ENCODE measurements at regions not wholly inside any gene's neighbourhood (a gene's known extent, or its start where the extent isn't known, plus 50 kb on each side); places are given as distances from the start of the nearest gene placed in this dataset.

- DNase-seq, result no peak
Observed at GRCh38 chr13:89783221-89783755, 1564.2 kb upstream of the MIR17HG start.

GRCh38 chr13:89784161-89784809, 1563.2 kb upstream of the MIR17HG start:
- no peak for DNase-seq

- no peak for DNase-seq
Observed at GRCh38 chr13:89786531-89786930, 1561.0 kb upstream of the MIR17HG start.

- DNase-seq, result no peak
Observed at GRCh38 chr13:89790696-89791095, 1556.8 kb upstream of the MIR17HG start.

GRCh38 chr13:89791971-89792630, 1555.4 kb upstream of the MIR17HG start:
- DNase-seq, result no peak

GRCh38 chr13:89796196-89796595, 1551.3 kb upstream of the MIR17HG start:
- no peak for DNase-seq

- no peak for DNase-seq
Observed at GRCh38 chr13:89803839-89804238, 1543.6 kb upstream of the MIR17HG start.

GRCh38 chr13:89806594-89806993, 1540.9 kb upstream of the MIR17HG start:
- no peak for DNase-seq

GRCh38 chr13:89812856-89813255, 1534.6 kb upstream of the MIR17HG start:
- DNase-seq, result no peak

- DNase-seq, result no peak
Observed at GRCh38 chr13:89816404-89816803, 1531.1 kb upstream of the MIR17HG start.

GRCh38 chr13:89822467-89822866, 1525.0 kb upstream of the MIR17HG start:
- DNase-seq, result no peak

- DNase-seq, result no peak
Observed at GRCh38 chr13:89827552-89827951, 1519.9 kb upstream of the MIR17HG start.

GRCh38 chr13:89828506-89828905, 1519.0 kb upstream of the MIR17HG start:
- no peak for DNase-seq

- no peak for DNase-seq
Observed at GRCh38 chr13:89831157-89831556, 1516.3 kb upstream of the MIR17HG start.

GRCh38 chr13:89832827-89833226, 1514.7 kb upstream of the MIR17HG start:
- no peak for DNase-seq

GRCh38 chr13:89843621-89844020, 1503.9 kb upstream of the MIR17HG start:
- no peak for DNase-seq

GRCh38 chr13:89845874-89846273, 1501.6 kb upstream of the MIR17HG start:
- no peak for DNase-seq

- DNase-seq, result no peak
Observed at GRCh38 chr13:89846926-89847585, 1500.4 kb upstream of the MIR17HG start.

GRCh38 chr13:89852570-89852969, 1494.9 kb upstream of the MIR17HG start:
- DNase-seq, result no peak

GRCh38 chr13:89856512-89856911, 1491.0 kb upstream of the MIR17HG start:
- DNase-seq, result no peak

GRCh38 chr13:89857502-89857901, 1490.0 kb upstream of the MIR17HG start:
- DNase-seq, result no peak

- DNase-seq, result no peak
Observed at GRCh38 chr13:89862011-89862690, 1485.3 kb upstream of the MIR17HG start.

GRCh38 chr13:89862691-89863036, 1484.8 kb upstream of the MIR17HG start:
- no peak for DNase-seq
